ENCODE measurements at regions not wholly inside any gene's neighbourhood (a gene's known extent, or its start where the extent isn't known, plus 50 kb on each side); places are given as distances from the start of the nearest gene placed in this dataset.

DNA sequence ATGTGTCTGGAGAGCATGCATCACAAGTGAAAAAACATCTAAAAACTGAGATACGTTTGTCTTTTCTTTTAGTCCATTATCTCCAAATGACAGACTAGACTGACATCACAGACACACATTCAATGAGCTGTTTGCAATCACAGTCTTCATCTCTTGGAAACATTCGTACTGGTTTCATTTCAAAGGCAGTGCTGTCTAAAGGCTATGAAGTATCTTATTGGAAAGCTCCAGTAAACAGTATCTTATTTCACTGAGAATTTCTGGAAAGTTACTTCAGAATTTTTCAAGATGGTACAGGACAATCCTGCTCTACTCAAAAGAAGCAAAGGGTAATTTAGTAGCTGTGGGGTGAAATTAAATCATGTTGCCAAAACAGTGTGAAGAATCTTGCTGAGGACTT is 53.5 kb upstream of the TNFRSF19 start (continued):
- TF ChIP-seq, protein P1, sequence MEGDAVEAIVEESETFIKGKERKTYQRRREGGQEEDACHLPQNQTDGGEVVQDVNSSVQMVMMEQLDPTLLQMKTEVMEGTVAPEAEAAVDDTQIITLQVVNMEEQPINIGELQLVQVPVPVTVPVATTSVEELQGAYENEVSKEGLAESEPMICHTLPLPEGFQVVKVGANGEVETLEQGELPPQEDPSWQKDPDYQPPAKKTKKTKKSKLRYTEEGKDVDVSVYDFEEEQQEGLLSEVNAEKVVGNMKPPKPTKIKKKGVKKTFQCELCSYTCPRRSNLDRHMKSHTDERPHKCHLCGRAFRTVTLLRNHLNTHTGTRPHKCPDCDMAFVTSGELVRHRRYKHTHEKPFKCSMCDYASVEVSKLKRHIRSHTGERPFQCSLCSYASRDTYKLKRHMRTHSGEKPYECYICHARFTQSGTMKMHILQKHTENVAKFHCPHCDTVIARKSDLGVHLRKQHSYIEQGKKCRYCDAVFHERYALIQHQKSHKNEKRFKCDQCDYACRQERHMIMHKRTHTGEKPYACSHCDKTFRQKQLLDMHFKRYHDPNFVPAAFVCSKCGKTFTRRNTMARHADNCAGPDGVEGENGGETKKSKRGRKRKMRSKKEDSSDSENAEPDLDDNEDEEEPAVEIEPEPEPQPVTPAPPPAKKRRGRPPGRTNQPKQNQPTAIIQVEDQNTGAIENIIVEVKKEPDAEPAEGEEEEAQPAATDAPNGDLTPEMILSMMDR (conservative IDR thresholded peaks at IDR 0.05; ENCODE audit: low read depth in 2 of 2), result no peak

DNA sequence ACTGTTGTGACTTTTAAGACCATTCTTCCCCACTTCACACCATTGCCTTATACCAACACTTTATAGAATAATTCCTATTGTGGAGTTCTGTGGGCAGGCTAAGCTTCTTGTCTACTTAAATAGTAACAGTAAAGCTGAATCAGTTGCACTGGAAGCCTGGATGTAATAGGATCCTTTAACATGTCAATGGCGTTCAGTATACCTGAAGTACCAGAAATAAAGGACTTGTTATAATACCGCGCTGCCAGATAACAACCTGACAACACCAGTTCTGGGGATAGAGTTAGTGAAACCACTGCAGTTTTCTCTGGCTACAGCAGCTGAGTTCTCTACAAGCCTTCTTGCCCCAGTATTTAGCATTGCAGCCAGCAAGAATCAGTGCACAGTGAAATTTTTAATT is 52.0 kb upstream of the TNFRSF19 start:
- Histone ChIP-seq H3K36me3 (ENCODE audit: insufficient read depth) (no peaks in the 10 kb centered on the region), H3K27me3 (ENCODE audit: insufficient read depth) (no peaks in the 10 kb centered on the region), H4K20me1 (replicated peaks; ENCODE audit: insufficient read depth) (no peaks in the 10 kb centered on the region), H2AFZ (no peak overlapping the region), H3K4me2 (no peak overlapping the region), H3K79me2 (replicated peaks; ENCODE audit: insufficient read depth) (no peaks in the 10 kb centered on the region), H3K9me2 (ENCODE audit: insufficient read depth) (no peaks in the 10 kb centered on the region), H3F3A (replicated peaks; ENCODE audit: low read depth) (no peaks in the 10 kb centered on the region), H3K4me3 (no peak overlapping the region), H3K27ac (ENCODE audit: low read depth) (no peak overlapping the region), H3K4me1 (ENCODE audit: insufficient read depth) (no peaks in the 10 kb centered on the region)
- ATAC-seq, result no peak
- no peaks in the 10 kb centered on the region for H3K9me3 Mint-ChIP-seq
- no peak for DNase-seq (ENCODE audit: low spot score)
- peaks cover 5% of the 10 kb centered on the region for H3K27me3 Mint-ChIP-seq (ENCODE audit: insufficient read depth, low read depth, poor library complexity)
- H3K4me3 Mint-ChIP-seq, result no peak overlapping the region
- H3K27ac Mint-ChIP-seq, result no peak overlapping the region
- H3K36me3 Mint-ChIP-seq (ENCODE audit: low read depth), result no peaks in the 10 kb centered on the region
- no peaks in the 10 kb centered on the region; the same call in 2 of the 3 replicates for H3K4me1 Mint-ChIP-seq
- no peak for TF ChIP-seq STAT1 (IDR thresholded peaks at IDR 0.05; ENCODE audit: unreplicated experiment)
- TF ChIP-seq, protein P2, sequence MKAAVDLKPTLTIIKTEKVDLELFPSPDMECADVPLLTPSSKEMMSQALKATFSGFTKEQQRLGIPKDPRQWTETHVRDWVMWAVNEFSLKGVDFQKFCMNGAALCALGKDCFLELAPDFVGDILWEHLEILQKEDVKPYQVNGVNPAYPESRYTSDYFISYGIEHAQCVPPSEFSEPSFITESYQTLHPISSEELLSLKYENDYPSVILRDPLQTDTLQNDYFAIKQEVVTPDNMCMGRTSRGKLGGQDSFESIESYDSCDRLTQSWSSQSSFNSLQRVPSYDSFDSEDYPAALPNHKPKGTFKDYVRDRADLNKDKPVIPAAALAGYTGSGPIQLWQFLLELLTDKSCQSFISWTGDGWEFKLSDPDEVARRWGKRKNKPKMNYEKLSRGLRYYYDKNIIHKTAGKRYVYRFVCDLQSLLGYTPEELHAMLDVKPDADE (IDR thresholded peaks at IDR 0.05), result no peak
- TF ChIP-seq, protein P1 (conservative IDR thresholded peaks at IDR 0.05; ENCODE audit: low read depth in 2 of 2), result no peak
- TF ChIP-seq POLR2AphosphoS5 (IDR thresholded peaks at IDR 0.05; ENCODE audit: low read depth), result no peak
- no peak for TF ChIP-seq EZH2phosphoT487 (IDR thresholded peaks at IDR 0.05; ENCODE audit: unreplicated experiment)
- no peak for TF ChIP-seq JUNB (IDR thresholded peaks at IDR 0.05; ENCODE audit: unreplicated experiment)
- no peak for TF ChIP-seq CREB1 (CRISPR knock-in tag; IDR thresholded peaks at IDR 0.05; ENCODE audit: low read depth)
- TF ChIP-seq ZNF114 (CRISPR knock-in tag; IDR thresholded peaks at IDR 0.05), result no peak
- TF ChIP-seq NANOG (IDR thresholded peaks at IDR 0.05; ENCODE audit: borderline replicate concordance), result no peak
- TF ChIP-seq EZH2 (IDR thresholded peaks at IDR 0.05; ENCODE audit: low read depth, unreplicated experiment), result no peak
- TF ChIP-seq, protein P3, sequence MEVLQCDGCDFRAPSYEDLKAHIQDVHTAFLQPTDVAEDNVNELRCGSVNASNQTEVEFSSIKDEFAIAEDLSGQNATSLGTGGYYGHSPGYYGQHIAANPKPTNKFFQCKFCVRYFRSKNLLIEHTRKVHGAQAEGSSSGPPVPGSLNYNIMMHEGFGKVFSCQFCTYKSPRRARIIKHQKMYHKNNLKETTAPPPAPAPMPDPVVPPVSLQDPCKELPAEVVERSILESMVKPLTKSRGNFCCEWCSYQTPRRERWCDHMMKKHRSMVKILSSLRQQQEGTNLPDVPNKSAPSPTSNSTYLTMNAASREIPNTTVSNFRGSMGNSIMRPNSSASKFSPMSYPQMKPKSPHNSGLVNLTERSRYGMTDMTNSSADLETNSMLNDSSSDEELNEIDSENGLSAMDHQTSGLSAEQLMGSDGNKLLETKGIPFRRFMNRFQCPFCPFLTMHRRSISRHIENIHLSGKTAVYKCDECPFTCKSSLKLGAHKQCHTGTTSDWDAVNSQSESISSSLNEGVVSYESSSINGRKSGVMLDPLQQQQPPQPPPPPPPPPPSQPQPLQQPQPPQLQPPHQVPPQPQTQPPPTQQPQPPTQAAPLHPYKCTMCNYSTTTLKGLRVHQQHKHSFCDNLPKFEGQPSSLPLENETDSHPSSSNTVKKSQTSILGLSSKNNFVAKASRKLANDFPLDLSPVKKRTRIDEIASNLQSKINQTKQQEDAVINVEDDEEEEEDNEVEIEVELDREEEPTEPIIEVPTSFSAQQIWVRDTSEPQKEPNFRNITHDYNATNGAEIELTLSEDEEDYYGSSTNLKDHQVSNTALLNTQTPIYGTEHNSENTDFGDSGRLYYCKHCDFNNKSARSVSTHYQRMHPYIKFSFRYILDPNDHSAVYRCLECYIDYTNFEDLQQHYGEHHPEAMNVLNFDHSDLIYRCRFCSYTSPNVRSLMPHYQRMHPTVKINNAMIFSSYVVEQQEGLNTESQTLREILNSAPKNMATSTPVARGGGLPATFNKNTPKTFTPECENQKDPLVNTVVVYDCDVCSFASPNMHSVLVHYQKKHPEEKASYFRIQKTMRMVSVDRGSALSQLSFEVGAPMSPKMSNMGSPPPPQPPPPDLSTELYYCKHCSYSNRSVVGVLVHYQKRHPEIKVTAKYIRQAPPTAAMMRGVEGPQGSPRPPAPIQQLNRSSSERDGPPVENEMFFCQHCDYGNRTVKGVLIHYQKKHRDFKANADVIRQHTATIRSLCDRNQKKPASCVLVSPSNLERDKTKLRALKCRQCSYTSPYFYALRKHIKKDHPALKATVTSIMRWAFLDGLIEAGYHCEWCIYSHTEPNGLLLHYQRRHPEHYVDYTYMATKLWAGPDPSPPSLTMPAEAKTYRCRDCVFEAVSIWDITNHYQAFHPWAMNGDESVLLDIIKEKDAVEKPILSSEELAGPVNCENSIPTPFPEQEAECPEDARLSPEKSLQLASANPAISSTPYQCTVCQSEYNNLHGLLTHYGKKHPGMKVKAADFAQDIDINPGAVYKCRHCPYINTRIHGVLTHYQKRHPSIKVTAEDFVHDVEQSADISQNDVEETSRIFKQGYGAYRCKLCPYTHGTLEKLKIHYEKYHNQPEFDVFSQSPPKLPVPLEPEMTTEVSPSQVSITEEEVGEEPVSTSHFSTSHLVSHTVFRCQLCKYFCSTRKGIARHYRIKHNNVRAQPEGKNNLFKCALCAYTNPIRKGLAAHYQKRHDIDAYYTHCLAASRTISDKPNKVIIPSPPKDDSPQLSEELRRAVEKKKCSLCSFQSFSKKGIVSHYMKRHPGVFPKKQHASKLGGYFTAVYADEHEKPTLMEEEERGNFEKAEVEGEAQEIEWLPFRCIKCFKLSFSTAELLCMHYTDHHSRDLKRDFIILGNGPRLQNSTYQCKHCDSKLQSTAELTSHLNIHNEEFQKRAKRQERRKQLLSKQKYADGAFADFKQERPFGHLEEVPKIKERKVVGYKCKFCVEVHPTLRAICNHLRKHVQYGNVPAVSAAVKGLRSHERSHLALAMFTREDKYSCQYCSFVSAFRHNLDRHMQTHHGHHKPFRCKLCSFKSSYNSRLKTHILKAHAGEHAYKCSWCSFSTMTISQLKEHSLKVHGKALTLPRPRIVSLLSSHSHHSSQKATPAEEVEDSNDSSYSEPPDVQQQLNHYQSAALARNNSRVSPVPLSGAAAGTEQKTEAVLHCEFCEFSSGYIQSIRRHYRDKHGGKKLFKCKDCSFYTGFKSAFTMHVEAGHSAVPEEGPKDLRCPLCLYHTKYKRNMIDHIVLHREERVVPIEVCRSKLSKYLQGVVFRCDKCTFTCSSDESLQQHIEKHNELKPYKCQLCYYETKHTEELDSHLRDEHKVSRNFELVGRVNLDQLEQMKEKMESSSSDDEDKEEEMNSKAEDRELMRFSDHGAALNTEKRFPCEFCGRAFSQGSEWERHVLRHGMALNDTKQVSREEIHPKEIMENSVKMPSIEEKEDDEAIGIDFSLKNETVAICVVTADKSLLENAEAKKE (CRISPR knock-in tag; IDR thresholded peaks at IDR 0.05), result no peak

Data from GM23338 (cell line).